Small intestine (tissue), 7 donors: ENCODE measurements at regions not wholly inside any gene's neighbourhood (a gene's known extent, or its start where the extent isn't known, plus 50 kb on each side); places are given as distances from the start of the nearest gene placed in this dataset.

Experiments used
- DNase-seq, 2 donors: peaks; one replicate each; pipeline versions ENCODE4 v3.0.0 to v3.0.0-alpha.2; 2013
- FAIRE-seq: peaks from 2 replicates; lab custom pipeline; 2012; peaks lifted over from hg19 to GRCh38; lab: Jason Lieb, UNC
- H3K27ac ChIP-seq, 3 donors: one replicate each; pipeline ENCODE4 v1.5.1; 2013; ENCODE audit warnings: low read length in 2 of 3, mild to moderate bottlenecking in 2 of 3, control low read depth in 1 of 3, inconsistent platforms in 1 of 3, low read depth in 1 of 3, moderate library complexity in 1 of 3
- H3K27me3 ChIP-seq, 3 donors: one replicate each; pipeline ENCODE4 v1.6.1; 2013; ENCODE audit warnings: low read length in 3 of 3, inconsistent platforms in 1 of 3; ENCODE audit not compliant: control insufficient read depth in 3 of 3, insufficient read depth in 3 of 3
- H3K36me3 ChIP-seq, 3 donors: one replicate each; pipeline ENCODE4 v1.6.1; 2013; ENCODE audit warnings: low read length in 3 of 3, inconsistent platforms in 1 of 3, low read depth in 1 of 3, mild to moderate bottlenecking in 1 of 3, moderate library complexity in 1 of 3; ENCODE audit not compliant: control insufficient read depth in 3 of 3, insufficient read depth in 2 of 3
- H3K4me1 ChIP-seq, 3 donors: one replicate each; pipeline ENCODE4 v1.6.1; 2013; ENCODE audit warnings: low read length in 2 of 3, inconsistent platforms in 1 of 3, low read depth in 1 of 3, mild to moderate bottlenecking in 1 of 3, moderate library complexity in 1 of 3; ENCODE audit not compliant: control insufficient read depth in 3 of 3, insufficient read depth in 2 of 3
- H3K4me3 ChIP-seq, 3 donors: one replicate each; pipeline ENCODE4 v1.5.1; 2013; ENCODE audit warnings: low read length in 3 of 3, control low read depth in 1 of 3, inconsistent platforms in 1 of 3, low read depth in 1 of 3, mild to moderate bottlenecking in 1 of 3, moderate library complexity in 1 of 3
- H3K9me3 ChIP-seq, 2 donors: one replicate each; pipeline ENCODE4 v1.6.1; 2013; ENCODE audit warnings: low read depth in 1 of 2, low read length in 1 of 2; ENCODE audit not compliant: control insufficient read depth in 2 of 2, insufficient read depth in 1 of 2
- WGBS, 3 donors: extraction: QIAGEN DNeasy Blood & Tissue Kit; methylation state at CpG; one replicate each; pipeline ENCODE4 v1.1.7; 2013; 5-methylcytosine and 5-hydroxymethylcytosine counted together
- donor health status: healthy with polysubstance abuse.
- donor health status: control.
- donor health status: control.
- donor health status: Bipolar disorder and iron deficiency.
- donor health status: healthy.

GRCh38 chr21:17988102-17988437 lies 168.9 kb upstream of the C21orf91 start:
- WGBS, 3 donors = 78 to 96% (median 83%) methylated on average over 1 of the region's 1 CpG
- FAIRE-seq = no peak
- H3K36me3 ChIP-seq = no peaks in the 10 kb centered on the region
- H3K27ac ChIP-seq = no peak overlapping the region
- no peaks in the 10 kb centered on the region for H3K4me1 ChIP-seq
- no peak for DNase-seq
- no peak overlapping the region for H3K4me3 ChIP-seq
- H3K27me3 ChIP-seq = no peaks in the 10 kb centered on the region
- H3K9me3 ChIP-seq = peaks cover 0 to 2% of the 10 kb centered on the region in 2 donors

- Histone ChIP-seq H3K4me1 (no peaks in the 10 kb centered on the region), H3K27ac (no peak overlapping the region), H3K36me3 (no peaks in the 10 kb centered on the region), H3K27me3 (no peaks in the 10 kb centered on the region), H3K9me3 (no peaks in the 10 kb centered on the region), H3K4me3 (no peak overlapping the region)
- DNase-seq (no peak), FAIRE-seq (no peak)
Measured at GRCh38 chr21:17987382-17988101, 168.4 kb upstream of the C21orf91 start.

- WGBS, 3 donors = 70 to 78% (median 73%) methylated on average over 4 of the region's 4 CpGs
- no peak for DNase-seq
- Histone ChIP-seq H3K27ac (no peak overlapping the region), H3K27me3 (no peaks in the 10 kb centered on the region), H3K4me1 (no peaks in the 10 kb centered on the region), H3K9me3 (no peaks in the 10 kb centered on the region), H3K36me3 (no peaks in the 10 kb centered on the region), H3K4me3 (peak overlapping the region in 1 of 3 donors; percentile 4)
- FAIRE-seq = no peak
Measured at GRCh38 chr21:17981060-17981740, 162.0 kb upstream of the C21orf91 start.

GRCh38 chr21:17979763-17980162 lies 160.6 kb upstream of the C21orf91 start:
- Histone ChIP-seq H3K36me3 (no peaks in the 10 kb centered on the region), H3K27me3 (no peaks in the 10 kb centered on the region), H3K4me3 (no peak overlapping the region), H3K9me3 (no peaks in the 10 kb centered on the region), H3K4me1 (no peaks in the 10 kb centered on the region), H3K27ac (no peak overlapping the region)
- FAIRE-seq = no peak
- 42 to 69% (median 64%) methylated on average over 1 of the region's 1 CpG for WGBS, 3 donors
- DNase-seq = no peak

GRCh38 chr21:17978895-17979294 lies 159.7 kb upstream of the C21orf91 start:
- H3K4me1 ChIP-seq = no peaks in the 10 kb centered on the region
- H3K27ac ChIP-seq = no peak overlapping the region
- H3K9me3 ChIP-seq = no peaks in the 10 kb centered on the region
- no peak for FAIRE-seq
- no peaks in the 10 kb centered on the region for H3K27me3 ChIP-seq
- no peaks in the 10 kb centered on the region for H3K36me3 ChIP-seq
- WGBS, 3 donors = 82 to 86% (median 84%) methylated on average over 3 of the region's 3 CpGs
- no peak overlapping the region for H3K4me3 ChIP-seq
- DNase-seq = no peak

GRCh38 chr21:17976691-17977090 lies 157.5 kb upstream of the C21orf91 start:
- Histone ChIP-seq H3K27me3 (no peaks in the 10 kb centered on the region), H3K27ac (no peak overlapping the region), H3K9me3 (no peaks in the 10 kb centered on the region), H3K36me3 (no peaks in the 10 kb centered on the region), H3K4me3 (no peak overlapping the region), H3K4me1 (no peaks in the 10 kb centered on the region)
- FAIRE-seq = no peak
- no peak for DNase-seq

- H3K27ac ChIP-seq = no peak overlapping the region
- H3K9me3 ChIP-seq = no peaks in the 10 kb centered on the region
- no peak for FAIRE-seq
- H3K36me3 ChIP-seq = no peaks in the 10 kb centered on the region
- no peaks in the 10 kb centered on the region for H3K4me1 ChIP-seq
- no peak overlapping the region for H3K4me3 ChIP-seq
- 80 to 90% (median 86%) methylated on average over 2 of the region's 2 CpGs for WGBS, 3 donors
- DNase-seq = no peak
- no peaks in the 10 kb centered on the region for H3K27me3 ChIP-seq
Measured at GRCh38 chr21:17976139-17976538, 157.0 kb upstream of the C21orf91 start.

- DNase-seq = no peak
- H3K27ac ChIP-seq = no peak overlapping the region
- H3K27me3 ChIP-seq = no peaks in the 10 kb centered on the region
- no peak overlapping the region for H3K4me3 ChIP-seq
- H3K36me3 ChIP-seq = no peaks in the 10 kb centered on the region
- FAIRE-seq = no peak
- H3K9me3 ChIP-seq = no peaks in the 10 kb centered on the region
- H3K4me1 ChIP-seq = no peaks in the 10 kb centered on the region
Measured at GRCh38 chr21:17967319-17967718, 148.2 kb upstream of the C21orf91 start.

GRCh38 chr21:17964716-17965115 lies 145.6 kb upstream of the C21orf91 start:
- no peak for DNase-seq

More at GRCh38 chr21:17964716-17965115, 145.6 kb upstream of the C21orf91 start:
- no peak overlapping the region for H3K4me3 ChIP-seq
- no peak for FAIRE-seq
- H3K27me3 ChIP-seq = no peaks in the 10 kb centered on the region
- no peaks in the 10 kb centered on the region for H3K36me3 ChIP-seq
- H3K4me1 ChIP-seq = no peaks in the 10 kb centered on the region
- no peaks in the 10 kb centered on the region for H3K9me3 ChIP-seq
- no peak overlapping the region for H3K27ac ChIP-seq
